Astrocyte of the spinal cord (primary cell): ENCODE measurements at regions not wholly inside any gene's neighbourhood (a gene's known extent, or its start where the extent isn't known, plus 50 kb on each side); places are given as distances from the start of the nearest gene placed in this dataset.

Experiments used
- DNase-seq: peaks from one replicate; pipeline ENCODE4 v3.0.0; 2011; ENCODE audit warnings: low read depth, low spot score
- H3K4me3 ChIP-seq: 2 replicates; pipeline ENCODE4 v1.5.1; 2011; ENCODE audit warnings: low read depth, mild to moderate bottlenecking, low read length, moderate library complexity
- CTCF ChIP-seq: IDR thresholded peaks from 2 replicates; pipeline ENCODE4 v1.5.1; 2012; ENCODE audit warnings: low read depth, mild to moderate bottlenecking, low read length, inconsistent platforms
- in situ Hi-C: cut with HindIII; loops from 2 replicates; pipeline ENCODE4 v1.10.0; 2017; ENCODE audit warnings: low sequenced_read_pairs

- no peak for DNase-seq
Measured at GRCh38 chr18:41763361-41763760, 191.7 kb upstream of the PIK3C3 start.

DNA sequence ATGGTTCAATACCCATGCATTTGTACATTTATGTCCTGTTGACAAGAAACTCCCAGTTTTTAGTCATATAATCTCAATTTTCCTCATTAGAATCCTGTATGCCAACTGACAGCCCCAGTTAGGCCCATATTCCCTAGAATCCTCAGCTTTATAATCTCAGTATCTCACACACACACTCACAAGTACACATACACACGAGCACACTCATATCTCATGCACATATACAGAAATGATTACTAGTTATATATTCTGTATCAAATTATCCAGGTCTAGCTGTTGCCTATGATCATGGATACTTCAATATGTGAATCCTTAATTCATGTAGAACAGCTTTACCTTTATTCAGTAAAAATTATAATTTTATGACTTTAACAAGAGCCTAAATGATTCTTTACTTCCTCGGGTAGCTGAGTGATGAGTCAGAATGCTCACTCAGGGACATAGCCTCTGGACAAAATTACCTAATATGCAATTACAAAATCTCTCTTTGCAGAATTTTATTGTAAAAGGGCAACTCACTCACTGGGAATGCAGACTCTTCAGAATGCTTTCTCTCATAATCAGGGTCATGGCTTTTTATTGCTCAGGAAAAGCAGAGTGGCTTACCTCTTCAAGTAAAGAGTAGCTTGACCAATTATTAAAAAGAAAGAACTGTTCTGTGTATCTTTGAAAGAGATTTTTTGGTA is 193.6 kb upstream of the PIK3C3 start:
- no peak overlapping the region for H3K4me3 ChIP-seq
- TF ChIP-seq CTCF: no peak
- in situ Hi-C loops: no loop called here
- peak; percentile 80 for DNase-seq

More at GRCh38 chr18:41763361-41763760, 191.7 kb upstream of the PIK3C3 start:
- TF ChIP-seq CTCF: no peak
- no peak overlapping the region for H3K4me3 ChIP-seq
- in situ Hi-C loops: no loop called here

DNA sequence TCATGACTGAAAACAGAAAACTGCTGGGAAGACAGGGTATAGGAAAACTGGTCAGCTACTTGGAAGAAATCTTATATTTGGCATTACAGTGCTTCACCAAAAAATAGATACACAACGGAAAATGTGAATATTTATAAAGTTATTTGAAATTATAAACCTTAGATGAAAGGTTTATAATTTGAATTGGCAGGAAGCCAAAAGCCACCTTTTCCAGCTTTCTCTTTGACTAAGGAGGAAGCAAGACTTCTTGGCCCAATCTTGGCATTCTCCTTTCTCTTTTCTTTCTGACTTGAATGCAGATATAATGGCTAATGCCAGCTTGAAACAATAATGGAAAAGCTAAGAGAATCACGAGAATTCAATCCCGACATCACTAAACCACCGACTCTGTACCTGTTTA is 196.5 kb upstream of the PIK3C3 start:
- no peak overlapping the region for H3K4me3 ChIP-seq
- no peak for TF ChIP-seq CTCF
- in situ Hi-C loops: no loop called here
- DNase-seq: no peak

DNA sequence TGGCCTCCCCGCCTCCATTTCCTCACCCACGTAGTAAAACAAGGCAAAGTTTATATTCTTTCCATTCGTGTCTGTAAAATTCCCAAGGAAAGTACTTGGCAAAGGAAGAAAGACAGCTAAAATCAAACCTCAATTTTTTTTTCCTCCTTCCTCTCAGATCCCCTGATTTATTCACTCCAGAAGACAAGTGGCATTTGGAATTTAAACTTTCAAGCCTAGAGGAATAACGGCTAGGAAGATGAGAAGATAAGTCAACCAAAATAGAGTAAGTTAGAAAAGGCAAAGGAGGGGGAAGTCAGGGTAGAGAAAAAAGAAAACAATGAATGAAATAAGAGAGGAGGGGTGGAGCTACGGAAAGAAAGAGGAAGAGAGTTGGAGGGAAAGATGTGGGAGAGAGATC is 198.9 kb upstream of the PIK3C3 start:
- no peak for TF ChIP-seq CTCF
- no peak overlapping the region for H3K4me3 ChIP-seq
- DNase-seq: no peak
- in situ Hi-C loops: no loop called here

DNA sequence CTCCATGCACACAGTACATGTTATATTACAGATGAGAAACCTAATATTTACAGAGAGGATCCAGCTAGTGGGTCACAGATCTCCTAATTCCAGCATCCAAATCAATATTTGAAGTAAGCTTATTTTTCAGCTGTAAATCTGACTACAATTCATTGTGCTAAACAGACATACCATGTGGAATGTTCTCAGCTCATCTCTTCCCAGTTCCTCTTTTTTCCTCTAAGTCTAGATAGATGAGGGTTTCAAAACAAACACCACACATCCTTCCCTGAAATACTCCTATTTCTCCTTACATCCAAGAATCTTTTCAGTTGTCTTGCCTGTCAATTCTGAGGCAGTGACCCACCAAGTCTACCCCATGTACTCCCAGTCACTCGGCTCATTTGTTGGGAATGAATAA is 200.7 kb upstream of the PIK3C3 start:
- in situ Hi-C loops: no loop called here
- no peak overlapping the region for H3K4me3 ChIP-seq
- no peak for TF ChIP-seq CTCF
- DNase-seq: no peak

DNA sequence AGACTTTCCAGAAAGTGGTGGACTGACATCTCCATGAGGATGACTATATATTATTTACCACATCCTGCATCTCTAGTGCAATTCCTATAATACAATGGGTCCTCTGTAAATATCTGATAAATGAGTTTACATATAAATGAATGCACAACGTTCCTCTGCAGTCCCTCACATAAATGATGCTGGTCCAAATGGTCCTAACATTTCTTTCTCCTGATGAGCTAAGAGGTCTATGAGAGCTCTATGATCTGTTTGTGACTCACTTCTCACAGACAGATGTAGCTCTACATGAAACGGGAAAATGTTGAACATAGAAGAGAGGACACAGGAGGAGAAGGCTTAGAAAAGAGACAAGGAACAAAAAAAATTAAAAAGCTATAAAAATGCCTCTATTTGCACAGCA is 201.2 kb upstream of the PIK3C3 start:
- in situ Hi-C loops: no loop called here
- no peak for TF ChIP-seq CTCF
- DNase-seq: no peak

More for the DNA sequence above, 201.2 kb upstream of the PIK3C3 start:
- no peak overlapping the region for H3K4me3 ChIP-seq
